Memory B cell (primary cell): ENCODE measurements at regions not wholly inside any gene's neighbourhood (a gene's known extent, or its start where the extent isn't known, plus 50 kb on each side); places are given as distances from the start of the nearest gene placed in this dataset.

ENCODE experiments used
- ATAC-seq: fragments of 150-1000 bp; cut with Tn5 transposase; 2 replicates; pipeline ENCODE4 v1.10.0; 2021; ENCODE audit warnings: low read depth, mild to moderate bottlenecking, moderate library complexity
- DNase-seq, 2 donors: peaks; one replicate each; pipeline ENCODE4 v3.0.0; 2022; ENCODE audit warnings: low spot score in 2 of 2
- H3K27ac Mint-ChIP-seq: one replicate; pipeline ENCODE4 v1.8.0; 2022; ENCODE audit warnings: mild to moderate bottlenecking, moderate library complexity, mixed read lengths
- H3K27me3 Mint-ChIP-seq: one replicate; pipeline ENCODE4 v1.8.0; 2022; ENCODE audit warnings: mixed read lengths
- H3K36me3 Mint-ChIP-seq: one replicate; pipeline ENCODE4 v1.8.0; 2022; ENCODE audit warnings: mild to moderate bottlenecking, mixed read lengths
- H3K4me1 Mint-ChIP-seq: one replicate; pipeline ENCODE4 v1.8.0; 2022; ENCODE audit warnings: mixed read lengths
- H3K4me3 Mint-ChIP-seq: one replicate; pipeline ENCODE4 v1.8.0; 2022; ENCODE audit warnings: mild to moderate bottlenecking, moderate library complexity, mixed read lengths
- H3K9me3 Mint-ChIP-seq: one replicate; pipeline ENCODE4 v1.8.0; 2022; ENCODE audit warnings: mixed read lengths

- Mint-ChIP-seq H3K36me3 (no peaks in the 10 kb centered on the region), H3K4me3 (no peak overlapping the region), H3K27ac (no peak overlapping the region), H3K27me3 (peaks cover 12% of the 10 kb centered on the region), H3K4me1 (peaks cover 7% of the 10 kb centered on the region), H3K9me3 (no peaks in the 10 kb centered on the region)
- no peak for DNase-seq
- ATAC-seq = no peak
Measured at GRCh38 chr3:193774272-193774915, 181.4 kb downstream of the OPA1 start.

- no peak for ATAC-seq
- H3K36me3 Mint-ChIP-seq = no peaks in the 10 kb centered on the region
- no peak overlapping the region for H3K27ac Mint-ChIP-seq
- H3K9me3 Mint-ChIP-seq = no peaks in the 10 kb centered on the region
- no peak overlapping the region for H3K4me3 Mint-ChIP-seq
- H3K27me3 Mint-ChIP-seq = peaks cover 13% of the 10 kb centered on the region
- DNase-seq = no peak
- peaks cover 7% of the 10 kb centered on the region for H3K4me1 Mint-ChIP-seq
Measured at GRCh38 chr3:193774916-193775285, 181.9 kb downstream of the OPA1 start.

GRCh38 chr3:193775421-193776077, 182.5 kb downstream of the OPA1 start:
- no peaks in the 10 kb centered on the region for H3K36me3 Mint-ChIP-seq
- DNase-seq (no peak), ATAC-seq (no peak)
- peaks cover 7% of the 10 kb centered on the region for H3K4me1 Mint-ChIP-seq
- peaks cover 14% of the 10 kb centered on the region for H3K27me3 Mint-ChIP-seq
- no peak overlapping the region for H3K27ac Mint-ChIP-seq
- no peak overlapping the region for H3K4me3 Mint-ChIP-seq
- no peaks in the 10 kb centered on the region for H3K9me3 Mint-ChIP-seq

- Mint-ChIP-seq H3K27me3 (peaks cover 14% of the 10 kb centered on the region), H3K4me3 (peak overlapping the region; percentile 2), H3K9me3 (no peaks in the 10 kb centered on the region), H3K36me3 (no peaks in the 10 kb centered on the region), H3K27ac (peak overlapping the region; percentile 52), H3K4me1 (peaks cover 10% of the 10 kb centered on the region)
- DNase-seq (peak in 1 of 2 donors; percentile 41), ATAC-seq (peak; percentile 97)
Measured at GRCh38 chr3:193776626-193777358, 183.8 kb downstream of the OPA1 start.

- ATAC-seq (no peak), DNase-seq (no peak)
- H3K27me3 Mint-ChIP-seq = peaks cover 18% of the 10 kb centered on the region
- H3K9me3 Mint-ChIP-seq = no peaks in the 10 kb centered on the region
- no peak overlapping the region for H3K27ac Mint-ChIP-seq
- H3K4me3 Mint-ChIP-seq = no peak overlapping the region
- no peaks in the 10 kb centered on the region for H3K36me3 Mint-ChIP-seq
- H3K4me1 Mint-ChIP-seq = peaks cover 10% of the 10 kb centered on the region
Measured at GRCh38 chr3:193777524-193777923, 184.5 kb downstream of the OPA1 start.

- Mint-ChIP-seq H3K4me1 (peaks cover 10% of the 10 kb centered on the region), H3K9me3 (no peaks in the 10 kb centered on the region), H3K36me3 (no peaks in the 10 kb centered on the region), H3K27ac (no peak overlapping the region), H3K27me3 (peaks cover 20% of the 10 kb centered on the region), H3K4me3 (no peak overlapping the region)
- ATAC-seq = no peak
- no peak for DNase-seq
Measured at GRCh38 chr3:193778676-193779075, 185.7 kb downstream of the OPA1 start.

GRCh38 chr3:193779933-193780332, 186.9 kb downstream of the OPA1 start:
- Mint-ChIP-seq H3K27me3 (peaks cover 19% of the 10 kb centered on the region), H3K9me3 (no peaks in the 10 kb centered on the region), H3K27ac (no peak overlapping the region), H3K36me3 (no peaks in the 10 kb centered on the region), H3K4me1 (peaks cover 10% of the 10 kb centered on the region), H3K4me3 (no peak overlapping the region)
- no peak for ATAC-seq
- DNase-seq = no peak

- Mint-ChIP-seq H3K9me3 (no peaks in the 10 kb centered on the region), H3K4me1 (peaks cover 10% of the 10 kb centered on the region), H3K27me3 (peaks cover 20% of the 10 kb centered on the region), H3K27ac (no peak overlapping the region), H3K4me3 (no peak overlapping the region), H3K36me3 (no peaks in the 10 kb centered on the region)
- ATAC-seq = no peak
- no peak for DNase-seq
Measured at GRCh38 chr3:193780397-193780796, 187.4 kb downstream of the OPA1 start.

GRCh38 chr3:193780810-193781478, 187.9 kb downstream of the OPA1 start:
- ATAC-seq (peak; percentile 37), DNase-seq (no peak)
- no peaks in the 10 kb centered on the region for H3K9me3 Mint-ChIP-seq
- H3K4me1 Mint-ChIP-seq = peaks cover 10% of the 10 kb centered on the region
- H3K27ac Mint-ChIP-seq = no peak overlapping the region
- no peaks in the 10 kb centered on the region for H3K36me3 Mint-ChIP-seq
- H3K4me3 Mint-ChIP-seq = no peak overlapping the region
- H3K27me3 Mint-ChIP-seq = peaks cover 20% of the 10 kb centered on the region

GRCh38 chr3:193782276-193782647, 189.3 kb downstream of the OPA1 start:
- peaks cover 2% of the 10 kb centered on the region for H3K4me1 Mint-ChIP-seq

GRCh38 chr3:193782747-193783146, 189.7 kb downstream of the OPA1 start:
- H3K4me3 Mint-ChIP-seq = no peak overlapping the region
- no peak overlapping the region for H3K27ac Mint-ChIP-seq
- H3K27me3 Mint-ChIP-seq = peaks cover 23% of the 10 kb centered on the region
- ATAC-seq (no peak), DNase-seq (no peak)
- no peaks in the 10 kb centered on the region for H3K9me3 Mint-ChIP-seq
- peaks cover 2% of the 10 kb centered on the region for H3K4me1 Mint-ChIP-seq
- H3K36me3 Mint-ChIP-seq = no peaks in the 10 kb centered on the region

More at GRCh38 chr3:193782276-193782647, 189.3 kb downstream of the OPA1 start:
- Mint-ChIP-seq H3K9me3 (no peaks in the 10 kb centered on the region), H3K4me3 (no peak overlapping the region), H3K36me3 (no peaks in the 10 kb centered on the region), H3K27ac (no peak overlapping the region), H3K27me3 (peaks cover 23% of the 10 kb centered on the region)
- no peak for DNase-seq
- ATAC-seq = no peak

GRCh38 chr3:193783166-193783896, 190.3 kb downstream of the OPA1 start:
- DNase-seq = no peak
- H3K4me1 Mint-ChIP-seq = peaks cover 6% of the 10 kb centered on the region
- H3K9me3 Mint-ChIP-seq = no peaks in the 10 kb centered on the region
- no peaks in the 10 kb centered on the region for H3K36me3 Mint-ChIP-seq
- peaks cover 24% of the 10 kb centered on the region for H3K27me3 Mint-ChIP-seq
- no peak for ATAC-seq
- no peak overlapping the region for H3K4me3 Mint-ChIP-seq
- no peak overlapping the region for H3K27ac Mint-ChIP-seq

- Mint-ChIP-seq H3K27ac (no peak overlapping the region), H3K4me1 (peaks cover 6% of the 10 kb centered on the region), H3K4me3 (no peak overlapping the region), H3K27me3 (peaks cover 16% of the 10 kb centered on the region), H3K36me3 (no peaks in the 10 kb centered on the region), H3K9me3 (no peaks in the 10 kb centered on the region)
- DNase-seq (no peak), ATAC-seq (no peak)
Measured at GRCh38 chr3:193784822-193785221, 191.8 kb downstream of the OPA1 start.
